GM12865 (cell line): ENCODE measurements at regions not wholly inside any gene's neighbourhood (a gene's known extent, or its start where the extent isn't known, plus 50 kb on each side); places are given as distances from the start of the nearest gene placed in this dataset.

ENCODE experiments used
- DNase-seq: peaks from one replicate; pipeline ENCODE4 v3.0.0; 2010; ENCODE audit warnings: low read depth
- H3K4me3 ChIP-seq: 2 replicates; pipeline ENCODE4 v1.5.1; 2011; ENCODE audit warnings: mild to moderate bottlenecking, low read depth, low read length, control low read depth
- TF ChIP-seq, protein P1 (sequence below): IDR thresholded peaks from 2 replicates; pipeline ENCODE4 v1.5.1; 2011; ENCODE audit warnings: low read length, control low read depth, low read depth, inconsistent platforms; ENCODE audit not compliant: insufficient read depth; ENCODE audit errors: missing control alignments

GRCh38 chr2:100667801-100668200, 105.0 kb downstream of the PDCL3 start:
- TF ChIP-seq, protein P1, sequence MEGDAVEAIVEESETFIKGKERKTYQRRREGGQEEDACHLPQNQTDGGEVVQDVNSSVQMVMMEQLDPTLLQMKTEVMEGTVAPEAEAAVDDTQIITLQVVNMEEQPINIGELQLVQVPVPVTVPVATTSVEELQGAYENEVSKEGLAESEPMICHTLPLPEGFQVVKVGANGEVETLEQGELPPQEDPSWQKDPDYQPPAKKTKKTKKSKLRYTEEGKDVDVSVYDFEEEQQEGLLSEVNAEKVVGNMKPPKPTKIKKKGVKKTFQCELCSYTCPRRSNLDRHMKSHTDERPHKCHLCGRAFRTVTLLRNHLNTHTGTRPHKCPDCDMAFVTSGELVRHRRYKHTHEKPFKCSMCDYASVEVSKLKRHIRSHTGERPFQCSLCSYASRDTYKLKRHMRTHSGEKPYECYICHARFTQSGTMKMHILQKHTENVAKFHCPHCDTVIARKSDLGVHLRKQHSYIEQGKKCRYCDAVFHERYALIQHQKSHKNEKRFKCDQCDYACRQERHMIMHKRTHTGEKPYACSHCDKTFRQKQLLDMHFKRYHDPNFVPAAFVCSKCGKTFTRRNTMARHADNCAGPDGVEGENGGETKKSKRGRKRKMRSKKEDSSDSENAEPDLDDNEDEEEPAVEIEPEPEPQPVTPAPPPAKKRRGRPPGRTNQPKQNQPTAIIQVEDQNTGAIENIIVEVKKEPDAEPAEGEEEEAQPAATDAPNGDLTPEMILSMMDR: no peak
- no peak for DNase-seq
- no peak overlapping the region for H3K4me3 ChIP-seq

DNA sequence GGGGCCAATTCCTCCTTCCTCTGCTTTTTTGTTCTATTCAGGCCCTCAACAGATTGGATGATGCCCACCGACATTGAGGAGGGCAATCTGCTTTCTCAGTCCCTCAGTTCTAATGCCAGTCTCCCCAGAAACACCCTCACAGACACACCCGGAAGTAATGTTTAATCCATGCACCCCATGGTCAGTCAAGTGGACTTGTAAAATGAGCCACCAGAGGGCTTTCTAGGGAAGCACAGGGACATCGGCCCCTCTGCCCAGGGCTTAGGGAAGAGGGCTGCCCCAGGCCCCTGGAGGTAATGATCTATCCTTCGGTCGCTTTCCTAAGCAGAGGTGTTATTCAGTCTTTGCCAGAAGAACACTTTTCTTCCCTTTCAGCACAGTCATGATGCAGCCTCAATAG, 107.4 kb downstream of the PDCL3 start:
- no peak overlapping the region for H3K4me3 ChIP-seq
- DNase-seq: no peak
- TF ChIP-seq, protein P1: no peak

DNA sequence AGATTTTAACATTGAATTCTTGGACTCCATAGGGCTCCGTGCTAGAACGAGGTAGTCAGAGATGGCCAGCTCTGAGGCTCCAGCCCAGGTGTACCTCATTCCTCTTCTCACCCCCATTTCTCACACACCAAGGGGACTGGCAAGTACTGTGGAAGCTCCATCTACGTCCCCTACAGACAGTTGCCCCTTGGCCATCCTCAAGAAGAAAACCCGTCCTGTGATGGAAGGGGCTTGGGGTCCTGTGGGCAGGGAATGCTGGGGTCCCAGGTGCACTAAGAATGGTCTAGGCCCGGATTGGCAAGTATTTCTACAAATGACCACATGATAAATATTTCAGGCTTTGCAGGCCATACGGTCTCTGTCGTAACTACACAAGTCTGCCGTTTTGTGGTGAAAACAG, 110.3 kb downstream of the PDCL3 start:
- no peak for DNase-seq
- TF ChIP-seq, protein P1: no peak
- no peak overlapping the region for H3K4me3 ChIP-seq

DNA sequence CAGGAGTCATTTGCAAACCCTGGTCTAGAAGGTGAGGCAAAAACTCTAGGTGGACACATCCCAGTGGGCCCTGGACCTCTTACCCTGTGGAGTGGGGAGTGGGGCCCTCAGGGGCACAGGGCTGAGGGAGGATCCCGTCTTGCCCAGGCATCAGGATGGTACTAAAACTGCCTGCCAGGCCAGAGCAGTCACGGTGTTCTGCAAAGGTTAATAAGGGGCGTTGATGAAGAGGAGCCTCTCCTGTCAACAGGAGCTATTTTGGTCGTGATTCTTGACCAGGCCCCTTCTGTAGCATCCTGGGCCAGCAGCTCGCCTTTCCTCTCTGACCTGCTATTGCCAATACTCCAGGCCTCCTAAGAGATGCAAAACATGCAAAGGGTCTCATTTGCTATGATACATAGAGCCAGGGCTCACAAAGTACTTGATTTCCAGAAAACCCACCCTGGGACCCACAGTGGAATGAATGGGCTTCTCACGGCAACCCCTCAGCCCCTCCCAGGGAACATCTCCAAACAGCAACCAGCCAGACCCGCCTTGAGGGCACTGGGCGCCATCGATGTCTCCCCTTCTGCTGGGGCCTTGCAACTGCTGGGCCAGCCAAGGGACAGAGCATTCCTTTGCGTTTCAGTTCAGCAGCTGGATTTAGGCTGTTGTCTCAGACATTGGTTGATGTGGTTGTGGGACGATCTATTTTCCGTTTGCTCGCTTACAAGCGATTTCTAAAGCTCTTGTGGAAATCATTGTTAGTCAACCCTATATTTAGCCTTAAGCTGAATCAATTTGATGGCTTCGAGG, 111.1 kb downstream of the PDCL3 start:
- no peak overlapping the region for H3K4me3 ChIP-seq
- TF ChIP-seq, protein P1: no peak
- DNase-seq: no peak

GRCh38 chr2:100674666-100675065, 111.9 kb downstream of the PDCL3 start:
- H3K4me3 ChIP-seq: no peak overlapping the region
- no peak for DNase-seq
- TF ChIP-seq, protein P1: no peak

- TF ChIP-seq, protein P1: no peak
- DNase-seq: no peak
- H3K4me3 ChIP-seq: no peak overlapping the region
Measured at GRCh38 chr2:100675373-100675772, 112.6 kb downstream of the PDCL3 start.

DNA sequence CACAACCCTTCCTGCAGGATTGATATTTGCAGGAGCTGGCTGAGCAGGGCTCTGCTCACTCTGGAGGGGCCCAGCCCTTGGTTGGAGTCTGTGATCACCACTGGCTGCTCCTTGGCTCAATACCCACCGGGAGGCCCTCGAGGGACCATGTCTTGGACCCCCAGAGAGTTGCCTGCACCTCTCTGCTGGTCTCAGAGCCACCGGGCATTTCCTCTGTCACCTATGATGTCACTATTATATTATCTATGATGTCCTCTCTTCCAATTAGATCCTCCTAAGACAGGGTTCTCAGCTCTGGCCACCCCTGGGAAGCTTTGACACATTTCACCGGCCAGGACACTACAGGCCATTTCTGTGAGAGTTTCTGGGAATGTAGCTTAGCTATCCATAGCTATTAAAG, 113.1 kb downstream of the PDCL3 start:
- TF ChIP-seq, protein P1: no peak
- no peak overlapping the region for H3K4me3 ChIP-seq
- DNase-seq: no peak
